A673 (cell line): ENCODE measurements at regions not wholly inside any gene's neighbourhood (a gene's known extent, or its start where the extent isn't known, plus 50 kb on each side); places are given as distances from the start of the nearest gene placed in this dataset.

Experiments used
- BruUV-seq: library from RNA; stranded (reverse); fragments of 400-500 nt; replicated peaks from 2 replicates; lab custom pipeline; 2021; lab: Mats Ljungman, UMichigan
- CTCF ChIA-PET: fragments of 300-600 bp; sonication (Branson Sonifier 250); formaldehyde crosslinking; loops from one replicate; lab custom pipeline; 2022; ENCODE audit warnings: antibody characterized with exemption; lab: Charles Lee
- POLR2A ChIA-PET: fragments of 300-600 bp; sonication (Branson Sonifier 250); formaldehyde crosslinking; loops from one replicate; lab custom pipeline; 2022; ENCODE audit warnings: antibody characterized with exemption; ENCODE audit not compliant: low non-redundant PET; lab: Charles Lee
- DNase-seq: peaks from one replicate; pipeline ENCODE4 v3.0.0-alpha.2; 2015; ENCODE audit warnings: low spot score
- H3K27ac ChIP-seq: fragments of 200-600 bp; sonication (generic); 2 replicates; pipeline ENCODE4 v1.5.1; 2016; ENCODE audit warnings: mixed run types, low read depth, mild to moderate bottlenecking, mixed read lengths, antibody characterized with exemption, low read length; ENCODE audit not compliant: poor library complexity, severe bottlenecking
- H3K27me3 ChIP-seq: fragments of 200-600 bp; sonication (generic); replicated peaks from 2 replicates; pipeline ENCODE4 v1.6.1; 2017; ENCODE audit warnings: mixed run types, low read depth, mild to moderate bottlenecking, mixed read lengths, antibody characterized with exemption, low read length; ENCODE audit not compliant: insufficient read depth, poor library complexity
- H3K36me3 ChIP-seq: fragments of 200-600 bp; sonication (generic); 2 replicates; pipeline ENCODE4 v1.6.1; 2016; ENCODE audit warnings: mixed run types, mild to moderate bottlenecking, mixed read lengths, antibody characterized with exemption, low read length; ENCODE audit not compliant: insufficient read depth, poor library complexity, severe bottlenecking
- H3K4me1 ChIP-seq: fragments of 200-600 bp; sonication (generic); 2 replicates; pipeline ENCODE4 v1.6.1; 2017; ENCODE audit warnings: mixed run types, mild to moderate bottlenecking, mixed read lengths, antibody characterized with exemption, low read length; ENCODE audit not compliant: insufficient read depth, poor library complexity, severe bottlenecking
- H3K4me3 ChIP-seq: fragments of 200-600 bp; sonication (generic); 2 replicates; pipeline ENCODE4 v1.5.1; 2016; ENCODE audit warnings: low read depth, mixed run types, mild to moderate bottlenecking, mixed read lengths, low read length; ENCODE audit not compliant: poor library complexity, severe bottlenecking
- H3K9me3 ChIP-seq: fragments of 200-600 bp; sonication (generic); 2 replicates; pipeline ENCODE4 v1.6.1; 2016; ENCODE audit warnings: mixed run types, low read depth, mild to moderate bottlenecking, mixed read lengths, antibody characterized with exemption, low read length; ENCODE audit not compliant: poor library complexity, severe bottlenecking
- CTCF ChIP-seq: fragments of 300-800, 200-600 bp; sonication (generic); conservative IDR thresholded peaks from 2 replicates; pipeline ENCODE4 v1.5.1; 2017; ENCODE audit warnings: low read depth, mild to moderate bottlenecking, antibody characterized with exemption, low read length, moderate library complexity, mixed read lengths
- EZH2 ChIP-seq: fragments of 200-600 bp; sonication (generic); IDR thresholded peaks from 2 replicates; pipeline ENCODE4 v1.6.1; 2017; ENCODE audit warnings: borderline replicate concordance, low read depth, mild to moderate bottlenecking, mixed read lengths, antibody characterized with exemption, low read length; ENCODE audit not compliant: poor library complexity, severe bottlenecking
- intact Hi-C: fragments of 100-400 bp; cut with micrococcal nuclease; formaldehyde crosslinking; loops from one replicate; pipeline ENCODE4 v1.10.0; 2022; ENCODE audit not compliant: unreplicated experiment

GRCh38 chr11:17138562-17138961, 61.1 kb upstream of the RPS13 start:
- peaks cover 7% of the 10 kb centered on the region for H3K4me1 ChIP-seq
- H3K27me3 ChIP-seq: no peaks in the 10 kb centered on the region
- BruUV-seq: no TSS peak
- H3K27ac ChIP-seq: no peak overlapping the region
- DNase-seq: no peak
- no peaks in the 10 kb centered on the region for H3K9me3 ChIP-seq
- H3K4me3 ChIP-seq: no peak overlapping the region
- no peaks in the 10 kb centered on the region for H3K36me3 ChIP-seq
- CTCF ChIA-PET: no interaction called here
- no peak for TF ChIP-seq EZH2
- TF ChIP-seq CTCF: no peak
- intact Hi-C loops: no loop called here
- POLR2A ChIA-PET: no interaction called here

- intact Hi-C loops: no loop called here
- no peaks in the 10 kb centered on the region for H3K36me3 ChIP-seq
- BruUV-seq: no TSS peak
- ChIA-PET CTCF (no interaction called here), POLR2A (interaction anchor here (0.5 kb wide), 1 partner anchor 121 kb away, joined by 5 read pairs; no protein-coding TSS in a partner anchor)
- no peaks in the 10 kb centered on the region for H3K27me3 ChIP-seq
- peak; percentile 9 for DNase-seq
- H3K9me3 ChIP-seq: no peaks in the 10 kb centered on the region
- peaks cover 7% of the 10 kb centered on the region for H3K4me1 ChIP-seq
- H3K4me3 ChIP-seq: no peak overlapping the region
- H3K27ac ChIP-seq: no peak overlapping the region
- TF ChIP-seq CTCF (no peak), EZH2 (no peak)
Measured at GRCh38 chr11:17135916-17136683, 58.6 kb upstream of the RPS13 start.

- Histone ChIP-seq H3K4me3 (no peak overlapping the region), H3K27me3 (no peaks in the 10 kb centered on the region), H3K36me3 (peaks cover 3% of the 10 kb centered on the region), H3K27ac (no peak overlapping the region), H3K4me1 (peaks cover 7% of the 10 kb centered on the region), H3K9me3 (no peaks in the 10 kb centered on the region)
- peak; percentile 30 for DNase-seq
- ChIA-PET CTCF (no interaction called here), POLR2A (no interaction called here)
- no peak for TF ChIP-seq CTCF
- TF ChIP-seq EZH2: no peak
- no TSS peak for BruUV-seq
- intact Hi-C loops: no loop called here
Measured at GRCh38 chr11:17132654-17133053, 55.2 kb upstream of the RPS13 start.
